Common myeloid progenitor, CD34-positive (primary cell): ENCODE measurements at regions not wholly inside any gene's neighbourhood (a gene's known extent, or its start where the extent isn't known, plus 50 kb on each side); places are given as distances from the start of the nearest gene placed in this dataset.
"Not testable (repeated sequence)": the region's sequence is repeated elsewhere in the genome, so short reads cannot be mapped to it uniquely, and the experiment has no call there.

Experiments
- CTCF ChIA-PET: fragments of 350-600 bp; sonication (Branson Sonifier 250); formaldehyde crosslinking; loops from one replicate; lab custom pipeline; 2021; ENCODE audit warnings: antibody characterized with exemption; lab: Charles Lee
- POLR2A ChIA-PET: fragments of 350-600 bp; sonication (Branson Sonifier 250); formaldehyde crosslinking; loops from one replicate; lab custom pipeline; 2021; ENCODE audit warnings: antibody characterized with exemption; lab: Charles Lee
- DNase-seq, 3 donors: peaks; one replicate each; pipeline versions ENCODE4 v3.0.0 to v3.0.0-alpha.2; 2013
- H3K27ac ChIP-seq, 2 experiments: 1 replicate in 1 of 2; 2 replicates in 1 of 2; pipeline ENCODE4 v1.7.0; 2013; ENCODE audit warnings: inconsistent platforms in 2 of 2, low read length in 2 of 2, mild to moderate bottlenecking in 2 of 2, low read depth in 1 of 2, moderate library complexity in 1 of 2; ENCODE audit not compliant: severe bottlenecking in 2 of 2, insufficient read depth in 1 of 2, poor library complexity in 1 of 2
- H3K27me3 ChIP-seq, 5 experiments: replicated peaks in 2 of 5; 1 replicate in 3 of 5; 2 replicates in 2 of 5; pipeline versions ENCODE4 v1.6.1 to v1.7.0; 2013; ENCODE audit warnings: low read length in 4 of 5, mild to moderate bottlenecking in 2 of 5, moderate library complexity in 2 of 5, inconsistent platforms in 1 of 5; ENCODE audit not compliant: insufficient read depth in 5 of 5, control insufficient read depth in 4 of 5
- H3K36me3 ChIP-seq, 4 experiments: 1 replicate in 2 of 4; 2 replicates in 2 of 4; pipeline versions ENCODE4 v1.6.1 to v1.7.0; 2013; ENCODE audit warnings: low read length in 3 of 4, control low read depth in 1 of 4, mild to moderate bottlenecking in 1 of 4; ENCODE audit not compliant: control insufficient read depth in 4 of 4, insufficient read depth in 4 of 4
- H3K4me1 ChIP-seq, 4 experiments: 1 replicate in 3 of 4; 2 replicates in 1 of 4; pipeline versions ENCODE4 v1.6.1 to v1.7.1; 2013; ENCODE audit warnings: low read length in 3 of 4, mild to moderate bottlenecking in 3 of 4, control low read depth in 1 of 4, inconsistent platforms in 1 of 4, moderate library complexity in 1 of 4; ENCODE audit not compliant: control insufficient read depth in 4 of 4, insufficient read depth in 4 of 4; ENCODE audit errors: control extremely low read depth in 1 of 4
- H3K4me3 ChIP-seq, 7 experiments: 1 replicate in 4 of 7; 2 replicates in 3 of 7; pipeline versions ENCODE4 v1.5.1 to v1.7.0; 2013; ENCODE audit warnings: mild to moderate bottlenecking in 7 of 7, low read length in 6 of 7, moderate library complexity in 6 of 7, inconsistent platforms in 2 of 7, low read depth in 2 of 7, control low read depth in 1 of 7; ENCODE audit not compliant: insufficient read depth in 4 of 7, control insufficient read depth in 1 of 7; ENCODE audit errors: extremely low read depth in 1 of 7
- H3K9me3 ChIP-seq, 5 experiments: 1 replicate in 4 of 5; 2 replicates in 1 of 5; pipeline versions ENCODE4 v1.6.1 to v1.7.1; 2013; ENCODE audit warnings: low read length in 4 of 5, mild to moderate bottlenecking in 2 of 5, inconsistent platforms in 1 of 5, low read depth in 1 of 5, moderate library complexity in 1 of 5; ENCODE audit not compliant: control insufficient read depth in 4 of 5, insufficient read depth in 2 of 5; ENCODE audit errors: control extremely low read depth in 1 of 5
- WGBS: methylation state at CpG from one replicate; pipeline ENCODE4 v1.1.5; 2013; ENCODE audit not compliant: insufficient coverage; 5-methylcytosine and 5-hydroxymethylcytosine counted together

GRCh38 chr3:161637559-161637958, 141.0 kb downstream of the OTOL1 start:
- no peaks in the 10 kb centered on the region for H3K36me3 ChIP-seq
- no peak for DNase-seq
- no peaks in the 10 kb centered on the region for H3K9me3 ChIP-seq
- no peak overlapping the region for H3K4me3 ChIP-seq
- ChIA-PET CTCF (no interaction called here), POLR2A (no interaction called here)
- peaks cover 0 to 2% (median 0%) of the 10 kb centered on the region in 5 experiments for H3K27me3 ChIP-seq
- no peak overlapping the region for H3K27ac ChIP-seq
- WGBS = 71% methylated on average over 2 of the region's 2 CpGs
- no peaks in the 10 kb centered on the region for H3K4me1 ChIP-seq

DNA sequence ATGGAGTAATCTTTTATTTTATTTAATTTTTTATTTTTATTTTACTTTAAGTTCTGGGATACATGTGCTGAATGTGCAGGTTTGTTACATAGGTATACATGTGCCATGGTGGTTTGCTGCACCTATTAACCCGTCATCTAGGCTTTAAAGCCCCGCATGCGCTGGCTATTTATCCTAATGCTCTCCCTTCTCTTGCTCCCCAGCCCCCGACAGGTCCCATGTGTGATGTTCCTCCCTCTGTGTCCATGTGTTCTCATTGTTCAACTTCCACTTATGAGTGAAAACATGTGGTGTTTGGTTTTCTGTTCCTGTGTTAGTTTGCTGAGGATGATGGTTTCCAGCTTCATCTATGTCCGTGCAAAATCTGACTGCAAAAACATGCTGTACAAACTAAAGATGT, 142.5 kb downstream of the OTOL1 start:
- H3K36me3 ChIP-seq, H3K27me3 ChIP-seq, POLR2A ChIA-PET, H3K27ac ChIP-seq, DNase-seq, H3K4me3 ChIP-seq, H3K9me3 ChIP-seq, H3K4me1 ChIP-seq: not testable (repeated sequence)
- no CpG with 5 or more reads among the region's 5 CpGs for WGBS
- CTCF ChIA-PET = interaction anchor here (0.7 kb wide), 1 partner anchor 11 kb away, joined by 3 read pairs; no protein-coding TSS in a partner anchor

GRCh38 chr3:161640181-161640580, 143.6 kb downstream of the OTOL1 start:
- Histone ChIP-seq H3K4me3 (no peak overlapping the region), H3K27ac (no peak overlapping the region), H3K4me1 (no peaks in the 10 kb centered on the region), H3K9me3 (no peaks in the 10 kb centered on the region), H3K36me3 (no peaks in the 10 kb centered on the region), H3K27me3 (peaks cover 0 to 2% (median 0%) of the 10 kb centered on the region in 5 experiments)
- ChIA-PET CTCF (no interaction called here), POLR2A (no interaction called here)
- no peak for DNase-seq
- WGBS = no CpG with 5 or more reads among the region's 1 CpG

GRCh38 chr3:161641287-161641686, 144.7 kb downstream of the OTOL1 start:
- CTCF ChIA-PET = no interaction called here
- H3K27ac ChIP-seq = no peak overlapping the region
- no peaks in the 10 kb centered on the region for H3K4me1 ChIP-seq
- H3K36me3 ChIP-seq = no peaks in the 10 kb centered on the region
- POLR2A ChIA-PET = no interaction called here
- H3K9me3 ChIP-seq = no peaks in the 10 kb centered on the region
- H3K27me3 ChIP-seq = no peaks in the 10 kb centered on the region
- no peak overlapping the region for H3K4me3 ChIP-seq
- no peak for DNase-seq
- WGBS = 100% methylated on average over 1 of the region's 1 CpG

GRCh38 chr3:161644891-161645635, 148.5 kb downstream of the OTOL1 start:
- ChIA-PET POLR2A (no interaction called here), CTCF (no interaction called here)
- Histone ChIP-seq H3K27ac (no peak overlapping the region), H3K27me3 (no peaks in the 10 kb centered on the region), H3K4me1 (no peaks in the 10 kb centered on the region), H3K4me3 (no peak overlapping the region), H3K9me3 (no peaks in the 10 kb centered on the region), H3K36me3 (no peaks in the 10 kb centered on the region)
- WGBS = 95% methylated on average over 5 of the region's 6 CpGs
- DNase-seq = no peak

DNA sequence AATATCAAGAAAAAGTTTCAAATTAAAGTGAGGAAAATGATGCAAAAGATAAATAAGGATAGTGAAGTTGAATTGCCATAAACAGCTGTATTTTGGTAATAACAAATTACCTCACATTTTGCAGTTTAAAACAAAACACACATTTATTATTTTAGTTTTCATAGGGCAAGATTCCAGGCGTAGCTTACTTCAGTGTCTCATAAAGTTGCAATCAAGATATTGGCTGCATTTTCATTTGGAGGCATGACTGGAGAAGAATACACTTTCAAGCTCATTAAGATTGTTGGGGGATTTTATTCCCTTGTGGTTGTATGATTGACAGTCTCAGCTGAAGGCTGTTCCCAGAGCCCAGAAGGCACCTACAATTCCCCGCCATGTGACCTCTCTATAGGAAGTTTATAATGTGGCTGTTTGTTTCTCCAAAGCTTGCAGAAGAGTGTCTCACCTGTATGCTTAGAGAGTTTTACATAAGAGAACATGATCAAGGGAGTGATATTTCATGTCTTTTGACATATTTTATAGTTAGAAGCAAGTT, 151.4 kb downstream of the OTOL1 start:
- Histone ChIP-seq H3K27me3 (no peaks in the 10 kb centered on the region), H3K36me3 (no peaks in the 10 kb centered on the region), H3K27ac (no peak overlapping the region), H3K4me3 (no peak overlapping the region), H3K9me3 (no peaks in the 10 kb centered on the region), H3K4me1 (no peaks in the 10 kb centered on the region)
- CTCF ChIA-PET = no interaction called here
- POLR2A ChIA-PET = no interaction called here
- no peak for DNase-seq
- no CpG with 5 or more reads among the region's 2 CpGs for WGBS

GRCh38 chr3:161649900-161650484, 153.4 kb downstream of the OTOL1 start:
- POLR2A ChIA-PET = no interaction called here
- no CpG with 5 or more reads among the region's 3 CpGs for WGBS
- Histone ChIP-seq H3K36me3 (no peaks in the 10 kb centered on the region), H3K9me3 (no peaks in the 10 kb centered on the region), H3K27ac (no peak overlapping the region), H3K4me3 (no peak overlapping the region), H3K27me3 (no peaks in the 10 kb centered on the region), H3K4me1 (no peaks in the 10 kb centered on the region)
- no peak for DNase-seq
- CTCF ChIA-PET = no interaction called here
